ENCODE measurements at regions not wholly inside any gene's neighbourhood (a gene's known extent, or its start where the extent isn't known, plus 50 kb on each side); places are given as distances from the start of the nearest gene placed in this dataset.

GRCh38 chr10:30518907-30519306 is 84.9 kb downstream of the MAP3K8 start:
- dilution Hi-C loops (cut with MboI; ENCODE audit: extremely low pct_ligation_motif_present, low sequenced_read_pairs) (no loop called here), intact Hi-C loops (cut with micrococcal nuclease) (no loop called here)
- ChIA-PET CTCF (interaction anchor here (1.5 kb wide), 1 partner anchor 18 kb away, joined by 5 read pairs; no protein-coding TSS in a partner anchor), POLR2A (no interaction called here)
- Histone ChIP-seq H3K79me2 (ENCODE audit: control insufficient read depth, insufficient read depth, low read length) (no peaks in the 10 kb centered on the region), H4K20me1 (replicated peaks; ENCODE audit: control insufficient read depth, extremely low read depth, insufficient read depth, low read length) (no peaks in the 10 kb centered on the region), H3K9me1 (replicated peaks; ENCODE audit: control insufficient read depth, extremely low read depth, insufficient read depth, low read length) (no peaks in the 10 kb centered on the region), H3K4me1 (ENCODE audit: control insufficient read depth, extremely low read depth, insufficient read depth, low read length) (no peaks in the 10 kb centered on the region), H3K27me3 (ENCODE audit: control insufficient read depth in 2 of 2, insufficient read depth in 2 of 2, low read length in 2 of 2) (peaks cover 0 to 6% of the 10 kb centered on the region in 2 experiments), H3K9ac (replicated peaks; ENCODE audit: extremely low read depth, insufficient read depth, low read length) (no peak overlapping the region), H3K36me3 (ENCODE audit: control insufficient read depth in 2 of 2, extremely low read depth in 1 of 2, insufficient read depth in 2 of 2, low read length in 2 of 2) (no peaks in the 10 kb centered on the region), H3K4me3 (replicated peaks in 1 of 3; ENCODE audit: insufficient read depth in 1 of 3, low read depth in 1 of 3, low read length in 3 of 3) (no peak overlapping the region), H3K9me3 (replicated peaks; ENCODE audit: control insufficient read depth, insufficient read depth, low read length) (no peaks in the 10 kb centered on the region), H3K27ac (ENCODE audit: insufficient read depth, low read depth, low read length) (no peak overlapping the region), H3K4me2 (ENCODE audit: insufficient read depth, low read length) (no peak overlapping the region), H2AFZ (ENCODE audit: low read depth, low read length) (no peak overlapping the region)
- no peak for TF ChIP-seq POLR2A (IDR thresholded peaks at IDR 0.05; ENCODE audit: low read depth, low read length)
- no peak for TF ChIP-seq POLR2AphosphoS5 (IDR thresholded peaks at IDR 0.05; ENCODE audit: insufficient read depth, low read depth, low read length)
- TF ChIP-seq MYC (IDR thresholded peaks at IDR 0.05; ENCODE audit: low read depth, low read length) = no peak
- no peak for TF ChIP-seq MAX (IDR thresholded peaks at IDR 0.05; ENCODE audit: insufficient read depth, insufficient read length)
- TF ChIP-seq FOS (IDR thresholded peaks at IDR 0.05; ENCODE audit: borderline replicate concordance, insufficient read depth, low read length) = no peak
- no peak for TF ChIP-seq GATA2 (IDR thresholded peaks at IDR 0.05; ENCODE audit: insufficient read depth, insufficient read length, low read depth, low read length)
- TF ChIP-seq CTCF (IDR thresholded peaks at IDR 0.05; ENCODE audit: extremely low read depth in 1 of 2, insufficient read depth in 1 of 2, low read depth in 1 of 2, low read length in 2 of 2) = no peak
- TF ChIP-seq EZH2 (IDR thresholded peaks at IDR 0.05; ENCODE audit: borderline replicate concordance, low read depth, low read length, severe bottlenecking) = no peak
- no peak for TF ChIP-seq JUN (IDR thresholded peaks at IDR 0.05; ENCODE audit: borderline replicate concordance, insufficient read depth, insufficient read length, low read depth)
- no peak for FAIRE-seq
- no TSS peak for BruUV-seq (replicated peaks)
- no peak for DNase-seq (ENCODE audit: low read depth, low spot score)
